RWPE2 (cell line): ENCODE measurements at regions not wholly inside any gene's neighbourhood (a gene's known extent, or its start where the extent isn't known, plus 50 kb on each side); places are given as distances from the start of the nearest gene placed in this dataset.

Experiments used
- ATAC-seq: fragments of 200-7000 bp; cut with Tn5 transposase; 3 replicates; pipeline ENCODE4 v1.9.1; 2021; ENCODE audit warnings: low read depth
- DNase-seq: peaks from one replicate; pipeline ENCODE4 v3.0.0-alpha.2; 2020; ENCODE audit warnings: low spot score
- H3K27ac ChIP-seq: fragments of 450-650 bp; 2 replicates; pipeline ENCODE4 v1.5.1; 2017; ENCODE audit warnings: mild to moderate bottlenecking; ENCODE audit not compliant: poor library complexity, severe bottlenecking
- H3K27me3 ChIP-seq: fragments of 250-450 bp; sonication (Bioruptor Pico); 2 replicates; pipeline ENCODE4 v1.5.1; 2021; ENCODE audit warnings: mild to moderate bottlenecking, moderate library complexity; ENCODE audit not compliant: insufficient read depth, poor library complexity, severe bottlenecking
- H3K36me3 ChIP-seq: fragments of 250-450 bp; sonication (Bioruptor Pico); 2 replicates; pipeline ENCODE4 v1.5.1; 2020; ENCODE audit warnings: low read depth, mild to moderate bottlenecking, moderate library complexity
- H3K4me1 ChIP-seq: fragments of 250-450 bp; sonication (Bioruptor Pico); 2 replicates; pipeline ENCODE4 v1.5.1; 2021; ENCODE audit warnings: mild to moderate bottlenecking, moderate library complexity; ENCODE audit not compliant: insufficient read depth, poor library complexity, severe bottlenecking
- H3K4me3 ChIP-seq: fragments of 250-450 bp; sonication (Bioruptor Pico); 2 replicates; pipeline ENCODE4 v1.5.1; 2021; ENCODE audit warnings: mild to moderate bottlenecking, moderate library complexity; ENCODE audit not compliant: severe bottlenecking
- H3K9me3 ChIP-seq: fragments of 250-450 bp; sonication (Bioruptor Pico); 2 replicates; pipeline ENCODE4 v1.5.1; 2021; ENCODE audit warnings: mild to moderate bottlenecking, moderate library complexity; ENCODE audit not compliant: severe bottlenecking
- TF ChIP-seq, protein P1 (sequence below): fragments of 450-650 bp; IDR thresholded peaks from one replicate; pipeline ENCODE4 v1.5.1; 2017; ENCODE audit warnings: mild to moderate bottlenecking, moderate library complexity; ENCODE audit not compliant: poor library complexity, severe bottlenecking

DNA sequence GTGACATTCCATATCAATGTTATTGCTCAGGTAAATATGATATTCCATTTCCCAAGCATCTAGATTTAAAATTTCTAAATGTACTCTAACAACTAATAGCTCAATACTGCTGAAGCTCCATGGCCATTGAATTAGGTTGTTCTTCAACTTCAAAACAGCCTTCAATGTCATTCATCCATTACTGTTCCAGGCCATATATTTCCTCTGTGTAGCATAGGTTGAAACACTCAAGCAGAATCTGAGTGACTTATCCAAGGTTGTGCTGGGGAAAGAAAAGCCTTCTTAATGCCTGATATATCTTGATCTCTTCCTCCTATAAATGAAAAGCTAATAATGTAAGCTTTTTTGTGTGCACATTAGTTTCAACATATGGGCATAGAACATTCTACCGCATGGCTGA lies 142.1 kb upstream of the ARL4C start:
- H3K4me1 ChIP-seq: no peaks in the 10 kb centered on the region
- H3K4me3 ChIP-seq: no peak overlapping the region
- no peak overlapping the region for H3K27ac ChIP-seq
- no peaks in the 10 kb centered on the region for H3K36me3 ChIP-seq
- ATAC-seq: no peak
- TF ChIP-seq, protein P1, sequence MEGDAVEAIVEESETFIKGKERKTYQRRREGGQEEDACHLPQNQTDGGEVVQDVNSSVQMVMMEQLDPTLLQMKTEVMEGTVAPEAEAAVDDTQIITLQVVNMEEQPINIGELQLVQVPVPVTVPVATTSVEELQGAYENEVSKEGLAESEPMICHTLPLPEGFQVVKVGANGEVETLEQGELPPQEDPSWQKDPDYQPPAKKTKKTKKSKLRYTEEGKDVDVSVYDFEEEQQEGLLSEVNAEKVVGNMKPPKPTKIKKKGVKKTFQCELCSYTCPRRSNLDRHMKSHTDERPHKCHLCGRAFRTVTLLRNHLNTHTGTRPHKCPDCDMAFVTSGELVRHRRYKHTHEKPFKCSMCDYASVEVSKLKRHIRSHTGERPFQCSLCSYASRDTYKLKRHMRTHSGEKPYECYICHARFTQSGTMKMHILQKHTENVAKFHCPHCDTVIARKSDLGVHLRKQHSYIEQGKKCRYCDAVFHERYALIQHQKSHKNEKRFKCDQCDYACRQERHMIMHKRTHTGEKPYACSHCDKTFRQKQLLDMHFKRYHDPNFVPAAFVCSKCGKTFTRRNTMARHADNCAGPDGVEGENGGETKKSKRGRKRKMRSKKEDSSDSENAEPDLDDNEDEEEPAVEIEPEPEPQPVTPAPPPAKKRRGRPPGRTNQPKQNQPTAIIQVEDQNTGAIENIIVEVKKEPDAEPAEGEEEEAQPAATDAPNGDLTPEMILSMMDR: no peak
- H3K27me3 ChIP-seq: no peaks in the 10 kb centered on the region
- peaks cover 2% of the 10 kb centered on the region for H3K9me3 ChIP-seq
- no peak for DNase-seq

DNA sequence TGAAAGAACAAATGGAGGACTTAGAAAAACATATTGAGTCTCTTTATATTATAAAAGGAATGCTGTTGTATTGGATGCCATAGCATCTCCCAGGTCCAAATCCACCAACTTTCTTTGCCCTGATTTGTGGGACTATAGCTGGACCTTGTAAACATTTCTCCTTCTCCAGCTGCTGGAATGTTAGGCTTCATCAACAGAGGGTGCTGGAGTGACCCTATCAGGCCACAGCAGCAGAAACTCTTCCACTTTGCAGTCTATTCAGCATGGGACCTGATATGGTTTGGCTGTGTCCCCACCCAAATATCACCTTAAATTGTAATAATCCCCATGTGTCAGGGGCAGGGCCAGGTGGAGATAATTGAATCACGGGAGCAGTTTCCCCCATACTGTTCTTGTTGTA lies 138.4 kb upstream of the ARL4C start:
- Histone ChIP-seq H3K36me3 (no peaks in the 10 kb centered on the region), H3K4me3 (no peak overlapping the region), H3K4me1 (no peaks in the 10 kb centered on the region), H3K27ac (no peak overlapping the region), H3K27me3 (no peaks in the 10 kb centered on the region), H3K9me3 (no peaks in the 10 kb centered on the region)
- TF ChIP-seq, protein P1: no peak
- DNase-seq (no peak), ATAC-seq (no peak)

DNA sequence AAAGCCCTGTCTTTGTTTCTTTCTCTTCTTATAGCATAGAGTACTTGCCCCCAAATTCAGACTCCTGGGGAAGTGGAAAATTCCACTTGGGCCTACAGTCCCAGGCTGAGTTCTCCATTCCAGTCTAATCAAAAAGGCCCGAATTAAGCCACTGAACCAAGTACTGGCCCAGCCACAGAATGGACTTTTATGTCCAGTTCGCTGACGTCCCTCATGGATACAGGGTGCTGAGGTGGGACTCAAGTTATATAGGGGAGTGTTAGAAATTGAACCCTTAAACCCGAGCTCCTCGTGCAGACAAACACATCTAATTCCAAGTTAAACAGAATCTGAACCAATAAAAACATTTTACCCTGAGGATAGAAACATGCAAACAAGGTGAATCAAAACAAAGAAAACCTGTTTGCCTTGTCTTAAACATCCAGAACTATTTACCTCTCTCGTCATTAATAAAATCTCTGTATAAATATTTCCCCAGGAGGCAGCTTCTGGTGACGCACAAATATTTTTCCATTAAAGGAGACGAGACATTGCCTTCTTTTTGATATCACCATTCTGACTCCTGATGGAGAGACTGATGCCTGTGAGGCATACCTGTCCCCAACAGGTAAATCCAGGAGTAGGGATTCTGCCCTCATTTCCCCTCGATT lies 136.8 kb upstream of the ARL4C start:
- Histone ChIP-seq H3K4me3 (no peak overlapping the region), H3K4me1 (no peaks in the 10 kb centered on the region), H3K27ac (no peak overlapping the region), H3K9me3 (no peaks in the 10 kb centered on the region), H3K27me3 (no peaks in the 10 kb centered on the region), H3K36me3 (no peaks in the 10 kb centered on the region)
- no peak for DNase-seq
- TF ChIP-seq, protein P1: no peak
- no peak for ATAC-seq

DNA sequence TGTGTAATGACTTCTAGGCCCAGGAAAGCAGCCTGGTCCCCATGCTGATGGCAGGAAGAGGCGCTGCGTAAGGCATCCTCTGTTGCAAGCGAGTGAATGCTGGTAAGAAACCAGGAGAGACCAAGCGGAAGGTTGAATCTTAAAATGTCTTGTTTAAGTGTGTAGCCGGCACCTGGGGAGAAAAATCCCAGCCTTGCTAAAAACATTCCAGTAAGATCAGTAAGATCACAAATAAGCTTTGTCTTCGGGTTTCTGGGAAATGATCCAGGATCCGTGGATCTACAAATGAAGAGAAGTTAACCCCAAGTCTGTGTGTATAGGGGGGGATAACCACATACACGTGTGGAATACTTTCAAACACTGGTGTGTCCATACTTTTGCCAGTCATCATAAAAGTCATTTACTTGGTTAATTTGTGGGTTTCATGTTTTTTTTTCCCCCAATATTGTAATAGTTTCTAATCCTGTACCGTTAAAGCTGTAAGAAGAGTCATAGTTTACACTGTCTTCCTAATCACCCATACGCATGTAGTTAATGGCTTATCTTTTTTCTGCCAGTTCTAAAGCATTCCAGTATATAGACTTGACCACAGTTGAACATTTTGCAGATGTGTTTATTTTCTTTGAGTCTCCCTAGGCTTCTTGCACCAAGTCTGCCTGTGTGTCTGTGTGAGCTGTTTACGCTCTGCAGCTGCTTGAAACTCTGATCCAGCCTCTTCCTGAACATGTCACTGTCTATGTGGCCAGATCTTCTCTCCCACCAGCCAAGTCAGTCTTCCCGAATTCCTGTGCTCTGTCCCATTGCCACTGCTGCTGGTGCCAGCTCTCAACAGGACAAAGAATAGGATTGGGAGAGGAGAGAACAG lies 135.9 kb upstream of the ARL4C start:
- ATAC-seq (no peak), DNase-seq (no peak)
- TF ChIP-seq, protein P1: no peak
- H3K4me1 ChIP-seq: no peaks in the 10 kb centered on the region
- H3K9me3 ChIP-seq: no peaks in the 10 kb centered on the region
- H3K27me3 ChIP-seq: no peaks in the 10 kb centered on the region
- no peak overlapping the region for H3K27ac ChIP-seq
- no peaks in the 10 kb centered on the region for H3K36me3 ChIP-seq
- H3K4me3 ChIP-seq: no peak overlapping the region
